WTC11 (cell line): ENCODE measurements at regions not wholly inside any gene's neighbourhood (a gene's known extent, or its start where the extent isn't known, plus 50 kb on each side); places are given as distances from the start of the nearest gene placed in this dataset.

Experiments
- ATF2 ChIP-seq: sonication (generic); formaldehyde crosslinking; IDR thresholded peaks from 2 replicates; pipeline ENCODE4 v1.8.1; 2022; ENCODE audit warnings: low read depth, missing genetic modification reagents, borderline replicate concordance
- CBFB ChIP-seq: sonication (generic); formaldehyde crosslinking; IDR thresholded peaks from 2 replicates; pipeline ENCODE4 v1.8.1; 2022; ENCODE audit warnings: mild to moderate bottlenecking, low read depth, missing genetic modification reagents
- CTCF ChIP-seq: fragments of 200-600 bp; IDR thresholded peaks from 2 replicates; pipeline ENCODE4 v1.8.0; 2022; ENCODE audit warnings: antibody characterized with exemption
- ESRRA ChIP-seq: sonication (generic); formaldehyde crosslinking; IDR thresholded peaks from 2 replicates; pipeline ENCODE4 v1.8.1; 2022; ENCODE audit warnings: mild to moderate bottlenecking, missing genetic modification reagents, borderline replicate concordance
- NFYB ChIP-seq: sonication (generic); formaldehyde crosslinking; conservative IDR thresholded peaks from 2 replicates; pipeline ENCODE4 v1.8.0; 2022; ENCODE audit warnings: low read depth, missing genetic modification reagents
- NR1H2 ChIP-seq: sonication (generic); formaldehyde crosslinking; IDR thresholded peaks from 2 replicates; pipeline ENCODE4 v1.9.0; 2021; ENCODE audit warnings: mild to moderate bottlenecking, moderate library complexity, missing genetic modification reagents
- SP1 ChIP-seq: sonication (generic); formaldehyde crosslinking; conservative IDR thresholded peaks from 2 replicates; pipeline ENCODE4 v1.8.1; 2022; ENCODE audit warnings: missing genetic modification reagents
- TF ChIP-seq, protein P1 (sequence below): sonication (generic); formaldehyde crosslinking; conservative IDR thresholded peaks from 2 replicates; pipeline ENCODE4 v1.8.1; 2022; ENCODE audit warnings: mild to moderate bottlenecking, missing genetic modification reagents
- TF ChIP-seq, protein P2 (sequence below): sonication (generic); formaldehyde crosslinking; IDR thresholded peaks from 2 replicates; pipeline ENCODE4 v1.8.0; 2022; ENCODE audit warnings: mild to moderate bottlenecking, missing genetic modification reagents

DNA sequence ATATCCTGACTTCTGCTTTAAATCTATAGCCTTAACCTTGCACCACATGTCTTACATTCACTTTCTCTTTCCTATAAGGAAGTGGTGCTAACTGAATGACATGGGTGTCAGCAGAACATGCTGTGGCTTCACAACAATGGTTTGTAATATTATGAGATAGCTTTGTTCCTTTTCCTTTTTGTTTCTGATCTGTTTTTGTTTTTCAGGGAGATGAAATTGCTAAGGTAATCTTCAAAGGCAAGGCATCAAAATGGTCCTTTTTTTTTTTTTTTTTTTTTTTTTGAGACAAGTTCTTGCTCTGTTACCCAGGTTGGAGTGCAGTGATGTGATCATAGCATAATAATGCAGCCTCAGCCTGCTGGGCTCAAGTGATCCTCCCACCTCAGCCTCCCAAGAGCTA lies 53.6 kb upstream of the RANBP6 start:
- no peak for TF ChIP-seq CBFB (CRISPR knock-in tag)
- TF ChIP-seq ATF2 (CRISPR knock-in tag): no peak
- no peak for TF ChIP-seq NR1H2 (CRISPR knock-in tag)
- TF ChIP-seq SP1: no peak
- TF ChIP-seq ESRRA (CRISPR knock-in tag): no peak
- no peak for TF ChIP-seq NFYB (CRISPR knock-in tag)
- no peak for TF ChIP-seq CTCF
- TF ChIP-seq, protein P1, sequence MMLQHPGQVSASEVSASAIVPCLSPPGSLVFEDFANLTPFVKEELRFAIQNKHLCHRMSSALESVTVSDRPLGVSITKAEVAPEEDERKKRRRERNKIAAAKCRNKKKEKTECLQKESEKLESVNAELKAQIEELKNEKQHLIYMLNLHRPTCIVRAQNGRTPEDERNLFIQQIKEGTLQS (CRISPR knock-in tag): no peak
- TF ChIP-seq, protein P2, sequence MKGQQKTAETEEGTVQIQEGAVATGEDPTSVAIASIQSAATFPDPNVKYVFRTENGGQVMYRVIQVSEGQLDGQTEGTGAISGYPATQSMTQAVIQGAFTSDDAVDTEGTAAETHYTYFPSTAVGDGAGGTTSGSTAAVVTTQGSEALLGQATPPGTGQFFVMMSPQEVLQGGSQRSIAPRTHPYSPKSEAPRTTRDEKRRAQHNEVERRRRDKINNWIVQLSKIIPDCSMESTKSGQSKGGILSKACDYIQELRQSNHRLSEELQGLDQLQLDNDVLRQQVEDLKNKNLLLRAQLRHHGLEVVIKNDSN (CRISPR knock-in tag): no peak
